HG03571 (cell line): ENCODE measurements at regions not wholly inside any gene's neighbourhood (a gene's known extent, or its start where the extent isn't known, plus 50 kb on each side); places are given as distances from the start of the nearest gene placed in this dataset.
"Not testable (repeated sequence)": the region's sequence is repeated elsewhere in the genome, so short reads cannot be mapped to it uniquely, and the experiment has no call there.

Source experiments
- ATAC-seq: cut with Tn5 transposase; IDR thresholded peaks from one replicate; pipeline ENCODE4 v1.9.1; 2021; ENCODE audit not compliant: unreplicated experiment

DNA sequence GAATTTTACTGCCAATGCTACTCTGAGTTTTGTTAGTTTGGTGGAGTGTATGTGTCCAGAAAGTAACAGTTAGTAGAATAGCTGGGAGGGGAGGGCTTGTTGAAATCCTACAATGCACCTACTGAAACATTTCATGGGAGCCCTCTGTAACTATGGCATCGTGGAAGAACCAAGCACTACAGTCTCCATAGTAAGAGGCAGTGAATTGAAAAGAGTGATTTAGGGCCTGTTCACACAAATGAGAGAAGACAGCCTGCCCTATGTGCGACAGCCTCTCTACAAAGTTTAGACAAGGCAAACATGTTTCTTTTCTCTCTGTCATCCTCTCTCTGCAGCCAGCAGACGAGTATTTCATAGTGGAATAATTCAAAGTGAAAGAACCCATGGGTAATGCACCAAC is 676.6 kb downstream of the BRINP1 start:
- ATAC-seq, result no peak

DNA sequence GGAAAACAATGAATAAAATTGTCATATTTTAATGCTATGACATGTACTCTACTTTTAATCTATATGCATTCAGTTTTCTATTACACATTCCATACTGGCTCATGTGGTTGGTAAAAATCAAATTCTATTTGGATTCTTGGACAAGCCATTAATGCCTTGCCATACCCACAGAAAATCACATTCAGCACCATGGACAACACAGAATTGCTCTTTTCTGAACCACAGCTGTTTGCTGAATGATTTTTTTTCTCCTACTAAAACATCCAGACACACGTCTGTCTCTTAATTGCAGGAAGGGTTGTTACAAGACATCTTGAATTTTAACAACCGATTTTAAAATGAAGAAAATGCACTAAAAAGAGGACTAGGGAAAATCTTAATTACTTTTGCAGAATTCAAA is 675.6 kb downstream of the BRINP1 start:
- ATAC-seq, result no peak

DNA sequence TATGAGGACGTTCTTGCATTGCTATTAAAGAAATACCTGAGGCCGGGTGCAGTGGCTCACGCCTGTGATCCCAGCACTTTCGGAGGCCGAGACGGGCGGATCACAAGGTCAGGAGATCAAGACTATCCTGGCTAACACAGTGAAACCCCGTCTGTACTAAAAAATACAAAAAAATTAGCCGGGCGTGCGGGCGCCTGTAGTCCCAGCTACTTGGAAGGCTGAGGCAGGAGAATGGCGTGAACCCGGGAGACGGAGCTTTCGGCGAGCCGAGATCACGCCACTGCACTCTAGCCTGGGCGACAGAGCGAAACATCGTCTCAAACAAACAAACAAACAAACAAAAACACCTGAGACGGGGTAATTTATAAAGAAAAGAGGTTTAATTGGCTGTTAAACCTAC is 674.0 kb downstream of the BRINP1 start:
- not testable (repeated sequence) for ATAC-seq

DNA sequence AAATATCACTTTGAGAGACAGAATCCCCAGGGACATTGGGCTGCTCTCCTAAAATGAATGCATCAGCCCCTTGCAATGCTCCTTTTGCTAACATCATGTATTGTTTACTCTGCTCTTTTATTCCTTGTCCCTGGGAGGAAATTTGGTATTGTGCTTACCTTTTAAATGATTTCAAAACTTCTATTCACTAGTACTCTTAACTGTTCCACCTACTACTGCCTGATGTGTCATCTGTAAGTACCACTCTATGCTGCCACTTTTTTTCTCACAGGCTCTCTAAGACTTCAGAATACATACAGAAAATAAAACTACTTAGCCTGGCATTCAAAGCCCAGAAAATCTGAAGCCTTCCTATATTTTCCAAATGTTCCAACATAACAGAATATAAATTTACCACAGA is 667.2 kb downstream of the BRINP1 start:
- no peak for ATAC-seq

DNA sequence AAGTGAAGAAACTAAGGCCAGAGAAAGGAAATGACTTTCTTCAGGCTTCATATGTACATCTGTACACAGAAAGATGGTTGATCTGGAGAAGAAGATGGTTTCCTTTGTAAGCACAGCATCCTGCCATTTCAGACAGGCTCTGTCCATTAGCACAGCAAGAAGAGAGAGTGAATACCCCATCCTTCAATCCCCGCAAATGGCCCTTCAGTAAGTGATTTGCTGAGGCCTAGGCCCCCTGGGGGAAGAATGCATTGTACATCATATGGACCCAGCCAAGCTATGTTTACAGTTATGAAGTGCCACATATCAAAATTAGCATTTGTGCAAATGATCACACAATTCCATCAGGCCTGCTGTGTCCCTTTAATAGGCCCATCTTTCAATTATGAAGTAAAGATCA is 657.4 kb downstream of the BRINP1 start:
- ATAC-seq, result no peak

DNA sequence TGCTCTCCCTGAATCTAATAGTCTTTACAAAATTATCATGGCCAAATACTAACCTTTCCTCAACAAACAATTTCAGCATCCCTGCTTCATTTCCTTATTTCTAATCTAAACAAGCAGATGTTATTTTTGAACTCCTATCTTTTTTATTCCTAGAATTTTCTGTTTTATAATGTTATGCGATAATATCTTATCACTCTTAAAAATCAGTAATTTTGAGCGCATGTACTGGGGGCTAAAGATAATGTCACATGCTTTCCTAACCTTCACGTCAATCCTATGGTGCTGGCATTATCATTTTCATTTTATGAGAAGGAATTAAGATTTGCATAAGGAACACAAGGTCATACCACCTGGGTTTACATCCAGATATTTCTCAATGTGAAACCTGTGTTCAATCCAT is 648.0 kb downstream of the BRINP1 start:
- no peak for ATAC-seq

DNA sequence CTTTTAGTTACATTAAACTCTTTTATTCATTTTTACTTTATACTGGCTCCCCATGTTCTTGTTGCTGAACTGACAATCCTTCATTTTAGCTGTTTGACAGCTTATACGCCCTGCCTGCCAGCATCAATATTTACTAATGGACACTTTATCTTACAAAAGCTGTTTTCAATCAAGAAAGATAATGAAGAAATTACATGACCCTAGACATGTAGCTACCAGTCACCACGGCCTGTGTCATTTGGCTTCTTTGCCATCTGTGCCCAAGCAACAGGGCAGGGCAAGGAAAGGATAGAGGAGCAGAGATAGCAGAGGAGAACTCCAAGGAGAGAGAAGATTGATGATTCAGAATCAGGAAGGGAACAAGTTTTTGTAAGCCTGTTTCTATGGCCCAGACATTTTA is 647.3 kb downstream of the BRINP1 start:
- ATAC-seq, result no peak

DNA sequence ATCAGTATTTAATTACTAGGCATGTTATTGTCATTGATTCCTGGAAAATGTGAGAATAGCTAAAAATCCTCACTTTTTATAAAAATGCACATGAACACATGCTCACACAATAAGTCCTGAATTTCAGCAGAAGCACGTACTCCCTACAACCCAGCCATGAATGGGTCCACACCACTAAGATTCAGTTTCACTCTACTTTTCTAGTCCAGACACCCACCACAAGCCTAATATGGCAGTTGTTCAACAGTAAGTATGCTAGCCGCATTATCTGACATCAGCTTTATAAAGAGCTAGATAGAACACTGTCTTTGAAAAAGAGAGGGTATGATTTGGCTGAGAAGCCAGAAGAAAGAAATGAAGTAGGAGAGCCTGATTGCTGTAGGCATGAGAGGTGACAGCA is 639.3 kb downstream of the BRINP1 start:
- ATAC-seq, result no peak

DNA sequence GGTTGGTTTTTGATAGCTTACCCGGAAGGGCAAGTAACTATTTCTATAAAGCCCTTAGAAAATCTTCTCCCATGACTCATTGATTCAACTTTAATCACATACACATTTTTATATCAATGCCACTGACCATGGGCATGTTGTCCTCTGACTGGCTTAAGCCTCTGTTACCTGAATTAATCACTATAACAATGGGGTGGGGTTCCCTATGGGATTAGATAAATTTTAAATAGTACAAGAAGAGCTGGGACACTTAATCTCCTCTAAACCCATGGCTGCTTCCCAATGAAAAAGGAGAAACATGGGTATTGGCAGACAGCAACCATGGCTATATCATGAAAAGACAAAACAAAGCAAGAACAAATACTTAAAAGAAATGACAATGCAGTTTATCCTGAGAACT is 636.2 kb downstream of the BRINP1 start:
- ATAC-seq, result no peak

DNA sequence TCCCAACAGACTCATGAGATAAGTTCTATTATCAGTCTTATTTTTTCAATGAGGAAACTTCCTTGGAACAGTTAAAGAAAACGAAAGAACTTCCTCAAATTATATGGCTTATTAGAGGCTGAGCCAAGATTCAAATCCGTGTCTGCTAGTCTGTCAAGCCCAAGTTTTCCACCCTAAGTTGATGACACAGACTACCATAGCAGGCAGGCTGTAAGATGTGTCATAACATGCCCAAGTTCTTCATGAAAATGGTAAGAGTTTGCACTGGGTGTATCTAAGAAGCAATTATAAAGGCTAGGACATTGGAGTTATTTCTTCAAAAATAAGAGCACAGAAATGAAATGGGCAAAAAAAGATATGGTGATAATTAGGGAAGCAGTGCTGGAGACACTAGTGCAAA is 634.5 kb downstream of the BRINP1 start:
- ATAC-seq, result no peak

DNA sequence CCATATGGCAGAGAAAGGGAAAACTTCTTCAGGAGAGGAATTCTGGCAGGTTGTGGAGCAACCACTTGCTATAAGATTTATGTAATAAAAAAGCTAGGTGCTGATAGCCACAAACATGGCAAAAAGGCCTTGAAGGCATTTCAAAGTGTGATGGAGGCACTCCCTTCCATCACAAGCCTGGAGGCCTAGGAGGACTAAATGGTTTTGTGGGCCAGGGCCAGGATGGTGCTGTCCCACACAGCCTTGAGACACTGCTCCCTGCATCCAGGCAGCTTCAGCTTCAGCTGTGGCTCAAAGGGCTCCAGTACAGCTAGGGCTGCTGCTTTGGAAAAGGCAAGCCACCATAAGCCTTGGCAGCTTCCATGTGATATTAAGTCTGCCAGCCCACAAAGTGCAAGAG is 632.8 kb downstream of the BRINP1 start:
- ATAC-seq, result no peak

DNA sequence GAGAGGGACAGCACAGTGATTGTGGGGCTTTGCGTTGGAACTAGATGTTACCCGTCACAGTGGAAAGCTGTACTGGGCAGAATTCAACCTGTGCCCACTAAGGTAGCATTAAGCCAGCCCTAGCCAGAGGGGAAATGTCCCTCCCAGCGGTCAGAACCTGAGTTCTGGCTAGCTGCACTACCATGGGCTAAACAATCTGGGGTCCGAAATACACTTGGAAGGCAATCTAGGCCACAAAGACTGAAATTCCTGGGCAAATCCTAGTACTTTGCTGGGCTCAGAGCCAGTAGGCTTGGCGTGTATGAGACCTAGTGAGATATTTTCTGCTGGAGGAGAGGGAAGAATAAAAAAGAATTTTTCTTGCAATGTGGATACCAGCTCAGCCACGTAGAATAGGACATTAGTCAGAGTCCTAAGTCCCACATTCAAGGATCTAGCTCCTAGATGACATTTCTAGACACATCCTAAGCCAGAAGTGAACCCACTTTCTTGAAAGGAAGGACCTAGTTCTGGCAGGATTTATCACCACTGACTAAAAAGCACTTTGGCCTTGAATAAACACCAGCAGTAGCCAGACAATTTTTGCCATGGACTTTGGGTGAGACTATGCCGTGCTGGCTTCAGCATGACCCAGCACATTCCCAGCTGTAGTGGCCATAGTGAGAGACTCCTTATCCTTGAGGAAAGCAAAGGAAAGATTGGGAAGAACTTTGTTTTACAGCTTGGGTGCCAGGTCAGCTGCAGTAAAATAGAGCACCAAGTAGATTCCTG is 618.0 kb downstream of the BRINP1 start:
- ATAC-seq, result no peak

DNA sequence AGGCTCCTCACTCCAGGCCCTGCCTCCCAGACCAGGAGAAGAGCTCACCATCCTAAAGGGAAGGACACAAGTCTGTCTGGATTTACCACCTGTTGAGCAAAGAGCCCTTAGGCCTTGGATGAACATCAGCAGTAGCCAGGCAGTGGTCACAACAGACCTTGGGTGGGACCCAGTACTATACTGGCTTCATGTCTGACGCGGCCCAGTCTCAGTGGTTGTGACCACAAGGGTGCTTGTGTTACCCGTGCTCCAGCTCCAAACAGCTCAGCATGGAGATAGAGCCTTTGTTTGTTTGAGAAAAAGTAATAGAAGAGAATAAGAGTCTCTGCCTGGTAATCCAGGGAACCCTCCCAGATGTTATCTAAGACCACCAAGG is 617.4 kb downstream of the BRINP1 start:
- ATAC-seq, result no peak

DNA sequence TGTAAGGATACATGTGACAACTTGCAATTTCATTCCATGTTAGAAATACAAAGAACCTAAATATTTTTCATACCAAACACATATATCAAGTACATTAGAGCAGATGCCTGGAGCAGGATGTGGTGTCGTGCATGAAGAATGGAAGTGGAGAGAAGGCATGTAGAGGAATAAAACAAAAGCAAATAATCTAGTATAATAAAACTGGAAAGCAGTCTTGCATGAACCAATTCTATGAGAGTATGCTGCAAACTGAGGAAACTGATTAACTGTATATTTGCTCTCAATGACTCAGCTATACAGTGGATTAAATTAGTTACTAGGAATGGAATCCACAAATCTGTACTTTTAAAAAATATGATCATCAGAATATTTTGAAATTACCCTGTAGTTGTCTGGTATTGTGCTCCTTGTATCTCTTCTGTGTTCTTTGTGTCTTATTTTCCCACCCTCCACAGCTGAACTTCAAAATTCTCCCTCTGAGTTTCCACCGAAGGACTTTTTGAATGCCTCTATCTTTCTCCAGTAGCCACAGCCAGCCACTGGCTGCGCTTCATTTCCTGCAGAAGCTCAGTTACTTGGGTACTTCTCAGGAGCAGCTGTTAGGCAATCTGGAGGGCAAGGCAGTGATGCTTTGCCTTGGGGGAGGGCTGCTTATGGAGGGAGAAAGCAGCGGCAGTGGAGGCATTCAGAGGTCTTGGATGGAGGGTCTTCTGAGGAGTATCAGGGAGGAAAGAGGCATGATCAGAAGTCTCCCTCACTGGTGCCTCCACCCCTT is 608.0 kb downstream of the BRINP1 start:
- no peak for ATAC-seq

DNA sequence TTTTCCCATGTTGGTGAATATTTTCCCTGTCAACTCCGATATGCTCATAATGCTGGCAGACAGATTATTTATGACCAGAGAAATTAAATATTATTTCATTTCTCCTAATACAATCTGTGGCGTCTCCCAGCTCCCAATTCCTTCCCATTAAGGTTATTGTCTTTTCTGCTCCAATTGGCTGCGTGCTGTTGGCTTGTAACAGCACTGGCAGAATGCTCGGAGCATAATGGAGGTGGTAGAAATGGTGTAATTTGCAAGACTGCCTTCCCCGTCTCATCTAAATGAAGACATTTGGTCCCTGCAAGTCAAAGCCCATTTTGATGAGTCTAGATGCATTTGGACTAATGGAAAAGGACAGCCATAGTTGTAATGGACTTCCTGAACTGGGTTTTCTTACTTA is 601.7 kb downstream of the BRINP1 start:
- ATAC-seq, result no peak

DNA sequence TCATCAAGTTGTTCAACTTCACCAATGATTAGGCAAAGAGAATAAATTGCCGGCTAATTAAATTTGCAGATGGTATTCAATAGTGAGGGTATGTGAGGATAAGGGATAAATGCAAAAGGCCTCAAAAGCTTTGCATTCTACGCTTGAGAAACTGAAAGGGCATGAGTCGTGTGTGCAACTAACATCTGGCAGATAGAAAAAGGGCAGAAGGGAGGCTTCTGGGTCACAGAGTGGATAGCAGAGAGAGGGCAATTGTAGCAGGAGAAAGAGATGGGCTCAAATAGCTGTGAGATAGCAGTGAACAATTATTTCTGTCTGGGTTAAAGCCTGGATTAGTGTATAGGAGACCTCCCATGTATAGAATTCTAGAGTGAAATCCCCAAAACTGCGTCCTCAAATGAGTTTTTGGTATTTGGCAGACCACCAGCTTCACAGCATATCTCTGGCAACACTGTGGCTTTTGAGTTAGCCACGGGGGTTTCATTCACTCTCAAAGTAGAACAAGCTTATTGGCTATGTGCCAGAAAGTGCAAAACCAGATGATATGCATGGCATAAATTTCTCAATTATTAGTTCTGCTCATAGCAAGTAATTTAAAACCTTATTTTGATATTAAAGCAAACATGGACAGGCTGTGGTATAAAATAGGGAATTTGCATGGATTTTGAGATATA is 586.3 kb downstream of the BRINP1 start:
- no peak for ATAC-seq

DNA sequence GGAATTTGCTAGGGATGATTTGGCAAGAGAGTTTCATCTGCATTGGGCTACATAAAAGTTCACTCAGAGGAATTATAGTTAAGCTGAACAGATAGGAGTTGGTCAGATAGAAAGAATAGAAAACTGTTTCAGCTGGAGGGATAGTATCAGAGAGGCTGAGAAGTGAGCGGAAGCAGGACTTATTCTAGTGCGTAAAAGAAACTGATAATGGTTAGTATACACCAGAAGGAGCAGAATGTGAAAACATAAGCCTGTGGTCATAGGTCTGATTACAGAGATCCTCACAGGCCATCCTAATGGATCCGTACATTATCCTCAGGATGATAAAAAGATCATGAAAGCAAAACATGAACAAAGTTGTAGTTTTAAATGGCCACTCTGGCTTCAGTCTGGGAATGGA is 585.2 kb downstream of the BRINP1 start:
- no peak for ATAC-seq

DNA sequence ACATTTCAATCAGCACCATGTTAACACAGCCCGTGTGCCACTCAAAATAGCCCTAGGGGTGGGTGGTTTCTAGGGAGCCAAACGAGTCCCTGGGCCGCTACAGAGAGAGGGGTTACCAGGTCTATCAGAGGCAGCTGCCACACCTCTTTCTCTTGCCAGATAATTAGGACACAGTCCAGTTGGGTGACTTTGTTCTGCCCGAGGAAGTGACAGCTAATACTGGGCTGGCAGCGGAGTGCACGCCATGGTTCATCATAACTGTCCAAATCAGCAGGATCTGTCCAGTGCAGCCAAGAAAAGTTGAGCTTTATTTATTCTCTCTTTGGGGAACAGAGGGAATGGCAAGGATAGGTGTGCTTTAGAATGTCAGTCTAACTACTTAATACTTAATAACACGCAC is 583.8 kb downstream of the BRINP1 start:
- no peak for ATAC-seq

DNA sequence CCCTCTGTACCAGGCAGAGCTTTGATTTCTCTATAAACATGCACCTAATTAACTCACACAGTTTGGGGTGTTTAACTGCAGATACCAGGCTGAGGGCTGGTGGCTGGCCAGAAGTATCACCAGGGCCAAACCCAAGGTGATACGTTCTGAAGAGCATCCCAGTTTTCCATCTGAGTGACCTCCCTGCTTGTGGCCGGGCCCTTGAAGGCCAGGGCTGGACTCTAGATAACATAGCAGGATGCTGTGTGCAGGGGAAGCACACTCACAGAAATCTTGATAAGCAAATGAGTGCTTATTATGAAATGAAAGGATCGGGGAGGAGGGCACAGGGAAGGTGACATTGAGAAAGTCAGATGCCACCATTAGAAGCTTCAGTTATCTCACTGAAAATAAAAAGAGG is 582.4 kb downstream of the BRINP1 start:
- ATAC-seq, result no peak

DNA sequence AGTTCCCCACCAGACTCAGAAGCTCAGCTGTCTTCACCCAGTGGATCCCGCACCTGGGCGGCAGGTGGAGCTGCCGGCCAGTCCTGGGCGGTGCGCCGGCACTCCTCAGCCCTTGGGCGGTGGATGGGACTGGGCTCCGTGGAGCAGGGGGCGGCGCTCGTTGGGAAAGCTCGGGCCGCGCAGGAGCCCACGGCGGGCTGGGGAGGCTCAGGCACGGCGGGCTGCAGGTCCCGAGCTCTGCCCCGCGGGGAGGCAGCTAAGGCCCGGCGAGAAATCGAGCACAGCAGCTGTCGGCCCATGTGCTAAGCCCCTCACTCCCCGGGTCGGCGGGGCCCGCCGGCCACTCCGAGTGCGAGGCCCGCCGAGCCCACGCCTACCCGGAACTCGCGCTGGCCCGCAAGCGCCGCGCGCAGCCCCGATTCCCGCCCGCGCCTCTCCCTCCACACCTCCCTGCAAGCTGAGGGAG is 560.0 kb downstream of the BRINP1 start:
- ATAC-seq, result no peak

DNA sequence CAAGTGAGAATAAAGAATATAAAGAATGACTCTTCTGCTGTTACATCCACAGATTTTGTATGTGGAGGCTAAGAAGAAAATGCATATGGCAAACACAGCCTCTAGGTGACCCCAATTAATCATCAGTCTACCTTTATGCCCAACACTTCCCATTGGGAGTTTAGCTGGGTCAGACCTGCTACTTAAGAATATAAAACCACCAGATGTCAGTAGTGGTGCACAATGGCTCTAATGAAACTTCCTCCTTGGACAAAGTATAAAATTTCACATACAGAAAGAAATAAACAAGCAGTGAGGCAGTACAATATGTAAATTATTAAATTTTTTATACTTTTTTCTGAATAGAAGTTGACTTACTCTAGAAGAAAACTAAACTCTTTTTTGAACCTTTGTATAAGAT is 539.9 kb downstream of the BRINP1 start:
- ATAC-seq, result no peak

DNA sequence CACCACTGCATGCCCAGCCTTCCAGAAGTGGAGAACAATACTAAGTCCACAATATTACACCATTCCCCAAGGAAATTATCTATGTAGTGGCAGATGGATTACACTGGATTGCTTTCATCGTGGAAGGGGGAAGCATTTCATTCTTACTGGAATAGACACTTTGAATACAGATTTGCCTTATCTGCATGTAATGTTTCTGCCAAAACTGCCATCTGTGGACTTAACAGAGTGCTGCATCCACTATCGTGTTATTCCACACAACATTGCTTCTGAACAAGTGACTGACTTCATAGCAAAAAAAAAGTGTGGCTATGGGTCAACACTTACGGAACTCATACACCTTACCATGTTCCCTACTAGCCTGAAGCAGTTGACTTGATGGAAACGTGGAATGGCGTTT is 536.9 kb downstream of the BRINP1 start:
- no peak for ATAC-seq
